Ishikawa (cell line): ENCODE measurements at regions not wholly inside any gene's neighbourhood (a gene's known extent, or its start where the extent isn't known, plus 50 kb on each side); places are given as distances from the start of the nearest gene placed in this dataset.

Experiments used
- CEBPB ChIP-seq: IDR thresholded peaks from 2 replicates; pipeline ENCODE4 v1.6.1; 2012
- CREB1 ChIP-seq: IDR thresholded peaks from 2 replicates; pipeline ENCODE4 v1.6.1; 2012; ENCODE audit warnings: low read depth
- EP300 ChIP-seq: IDR thresholded peaks from 2 replicates; pipeline ENCODE4 v1.6.1; 2012; ENCODE audit warnings: borderline replicate concordance
- MAX ChIP-seq: IDR thresholded peaks from 2 replicates; pipeline ENCODE4 v1.6.1; 2012
- NFIC ChIP-seq: IDR thresholded peaks from 2 replicates; pipeline ENCODE4 v1.6.1; 2012
- REST ChIP-seq: IDR thresholded peaks from 2 replicates; pipeline ENCODE4 v1.6.1; 2012; ENCODE audit warnings: low read depth, mild to moderate bottlenecking

- no peak for TF ChIP-seq REST
- TF ChIP-seq EP300, result no peak
- TF ChIP-seq CREB1, result no peak
- no peak for TF ChIP-seq MAX
- TF ChIP-seq CEBPB, result no peak
- no peak for TF ChIP-seq NFIC
These were observed 397.0 kb downstream of the GBE1 start for GRCh38 chr3:81364411-81364810.
